K562 (cell line): ENCODE measurements at regions not wholly inside any gene's neighbourhood (a gene's known extent, or its start where the extent isn't known, plus 50 kb on each side); places are given as distances from the start of the nearest gene placed in this dataset.

ENCODE experiments used
- ATAC-seq: fragments of 200-7000 bp; cut with Tn5 transposase; 3 replicates; pipeline ENCODE4 v1.9.1; 2020; ENCODE audit warnings: moderate library complexity
- BruUV-seq: library from RNA; stranded (reverse); fragments of 400-500 nt; replicated peaks from 2 replicates; lab custom pipeline; 2021; lab: Mats Ljungman, UMichigan
- CTCF ChIA-PET: fragments of 300-600 bp; formaldehyde crosslinking; extraction: SDS; loops from one replicate; lab custom pipeline; 2021; ENCODE audit warnings: low intra/inter-chr PET ratio; lab: Yijun Ruan, JAX
- POLR2A ChIA-PET: fragments of 300-600, 350-650 bp; sonication (Branson Sonifier 250); formaldehyde crosslinking; extraction: SDS; loops from one replicate; lab custom pipeline; 2021; ENCODE audit warnings: antibody characterized with exemption, inconsistent platforms; lab: Yijun Ruan, JAX
- DNase-seq, 4 experiments: peaks; one replicate each; pipeline versions ENCODE4 v3.0.0 to v3.0.0-alpha.2; 2011 to 2018; ENCODE audit warnings: low spot score in 3 of 4, mixed read lengths in 3 of 4; ENCODE audit errors: extremely low read depth in 1 of 4
- FAIRE-seq: peaks from 2 replicates; lab custom pipeline; 2011; peaks lifted over from hg19 to GRCh38; lab: Jason Lieb, UNC
- H2AFZ ChIP-seq: 2 replicates; pipeline ENCODE4 v1.6.0; 2011; ENCODE audit warnings: low read depth, low read length, control low read depth, inconsistent platforms
- H3K27ac ChIP-seq: fragments of 200-600 bp; 3 replicates; pipeline ENCODE4 v1.8.0; 2011; ENCODE audit warnings: low read depth, mild to moderate bottlenecking, control low read depth, inconsistent platforms, low read length, moderate library complexity, mixed read lengths; ENCODE audit errors: extremely low read depth
- H3K27me3 ChIP-seq, 2 experiments: fragments of 300-600 bp in 1 of 2; 2 replicates in 1 of 2; 3 replicates in 1 of 2; pipeline versions ENCODE4 v1.6.0 to v1.8.0; 2011; ENCODE audit warnings: inconsistent platforms in 2 of 2, low read length in 2 of 2, mild to moderate bottlenecking in 1 of 2, mixed read lengths in 1 of 2, moderate library complexity in 1 of 2; ENCODE audit not compliant: control insufficient read depth in 2 of 2, insufficient read depth in 2 of 2
- H3K36me3 ChIP-seq: fragments of 300-600 bp; 3 replicates; pipeline ENCODE4 v1.8.0; 2011; ENCODE audit warnings: mild to moderate bottlenecking, low read length, inconsistent platforms; ENCODE audit not compliant: control insufficient read depth, insufficient read depth
- H3K4me1 ChIP-seq, 2 experiments: fragments of 200-600 bp in 1 of 2; replicated peaks in 1 of 2; 2 replicates in 1 of 2; 3 replicates in 1 of 2; pipeline versions ENCODE4 v1.5.1 to v1.8.0; 2011; ENCODE audit warnings: inconsistent platforms in 2 of 2, low read length in 2 of 2, mild to moderate bottlenecking in 1 of 2, mixed read lengths in 1 of 2, moderate library complexity in 1 of 2; ENCODE audit not compliant: control insufficient read depth in 2 of 2, insufficient read depth in 2 of 2
- H3K4me2 ChIP-seq: 2 replicates; pipeline ENCODE4 v1.6.1; 2011; ENCODE audit warnings: low read length, control low read depth, inconsistent platforms, mixed read lengths; ENCODE audit not compliant: insufficient read depth
- H3K4me3 ChIP-seq: fragments of 200-600 bp; sonication (generic), shearing (Covaris generic); 2 replicates; pipeline ENCODE4 v1.5.1; 2016; ENCODE audit warnings: control low read depth, inconsistent platforms
- H3K79me2 ChIP-seq: fragments of 200-600 bp; 3 replicates; pipeline ENCODE4 v1.8.0; 2011; ENCODE audit warnings: low read length, inconsistent platforms; ENCODE audit not compliant: control insufficient read depth, insufficient read depth
- H3K9ac ChIP-seq, 2 experiments: 2 replicates each; pipeline versions ENCODE4 v1.6.0 to v1.6.1; 2011; ENCODE audit warnings: low read depth in 2 of 2, low read length in 2 of 2, control low read depth in 1 of 2, inconsistent platforms in 1 of 2, mild to moderate bottlenecking in 1 of 2, mixed read lengths in 1 of 2; ENCODE audit not compliant: insufficient read depth in 1 of 2
- H3K9me1 ChIP-seq: one replicate; pipeline ENCODE4 v1.6.0; 2011; ENCODE audit warnings: inconsistent platforms, mild to moderate bottlenecking, low read length, moderate library complexity; ENCODE audit not compliant: control insufficient read depth, insufficient read depth
- H3K9me3 ChIP-seq: replicated peaks from 2 replicates; pipeline ENCODE4 v1.5.1; 2011; ENCODE audit warnings: low read depth, low read length, inconsistent platforms; ENCODE audit not compliant: control insufficient read depth, insufficient read depth
- H4K20me1 ChIP-seq: replicated peaks from 2 replicates; pipeline ENCODE4 v1.6.1; 2011; ENCODE audit warnings: low read length, inconsistent platforms, mixed read lengths; ENCODE audit not compliant: control insufficient read depth, insufficient read depth
- ATF2 ChIP-seq: sonication (generic); formaldehyde crosslinking; IDR thresholded peaks from 2 replicates; pipeline ENCODE4 v1.8.1; 2022; ENCODE audit warnings: missing genetic modification reagents
- MAFF ChIP-seq: IDR thresholded peaks from 2 replicates; pipeline ENCODE4 v1.6.1; 2012; ENCODE audit warnings: low read length, improper control_type of control experiment
- MITF ChIP-seq: IDR thresholded peaks from 2 replicates; pipeline ENCODE4 v1.6.1; 2014; ENCODE audit warnings: antibody characterized with exemption
- MYBL2 ChIP-seq, 2 experiments: fragments of 450-650 bp in 1 of 2; sonication (generic) in 1 of 2; formaldehyde crosslinking in 1 of 2; IDR thresholded peaks; 2 replicates each; pipeline versions ENCODE4 v1.6.1 to v1.8.1; 2017 to 2022; ENCODE audit warnings: borderline replicate concordance in 1 of 2, inconsistent platforms in 1 of 2, low read depth in 1 of 2, mild to moderate bottlenecking in 1 of 2, missing genetic modification reagents in 1 of 2, moderate library complexity in 1 of 2
- NCOA1 ChIP-seq: fragments of 450-650 bp; IDR thresholded peaks from 2 replicates; pipeline ENCODE4 v1.6.1; 2016; ENCODE audit warnings: low read depth
- PPARD ChIP-seq: fragments of 250-450 bp; sonication (Bioruptor Pico); IDR thresholded peaks from 2 replicates; pipeline ENCODE4 v1.8.0; 2022; ENCODE audit warnings: inconsistent platforms, mild to moderate bottlenecking, moderate library complexity
- TAF1 ChIP-seq: IDR thresholded peaks from 2 replicates; pipeline ENCODE4 v1.6.1; 2011; ENCODE audit warnings: mild to moderate bottlenecking, low read length, moderate library complexity; ENCODE audit not compliant: insufficient read depth, control insufficient read depth, severe bottlenecking; ENCODE audit errors: extremely low read depth
- XRCC3 ChIP-seq: fragments of 450-650 bp; IDR thresholded peaks from 2 replicates; pipeline ENCODE4 v1.6.1; 2017; ENCODE audit warnings: mild to moderate bottlenecking, moderate library complexity
- XRCC5 ChIP-seq: fragments of 200-400 bp; formaldehyde crosslinking; IDR thresholded peaks from 2 replicates; pipeline ENCODE4 v1.6.1; 2017; ENCODE audit warnings: low read depth, mild to moderate bottlenecking, low read length
- ZKSCAN3 ChIP-seq: fragments of 250-450 bp; sonication (Bioruptor Pico); IDR thresholded peaks from 2 replicates; pipeline ENCODE4 v1.4.0; 2020
- ZNF174 ChIP-seq: fragments of 250-450 bp; sonication (Bioruptor Pico); IDR thresholded peaks from 2 replicates; pipeline ENCODE4 v1.4.0; 2020; ENCODE audit warnings: mild to moderate bottlenecking
- ZNF512 ChIP-seq: IDR thresholded peaks from 2 replicates; pipeline ENCODE4 v1.6.1; 2016; ENCODE audit warnings: missing genetic modification characterization, missing compliant biosample characterization
- ZNF75A ChIP-seq: fragments of 450-650 bp; formaldehyde crosslinking; IDR thresholded peaks from 2 replicates; pipeline ENCODE4 v1.4.0; 2020; ENCODE audit warnings: mild to moderate bottlenecking
- WGBS: fragments of 100-300 bp; shearing (Covaris generic); methylation state at CpG from one replicate; pipeline ENCODE4 v1.1.6; 2016; ENCODE audit warnings: low coverage, mixed read lengths; ENCODE audit not compliant: insufficient coverage; ENCODE audit errors: missing lambda C conversion rate; 5-methylcytosine and 5-hydroxymethylcytosine counted together
- in situ Hi-C: fragments of 300-500 bp; cut with MboI; formaldehyde crosslinking; loops from 4 replicates; pipeline ENCODE4 v1.15.0; 2018; ENCODE audit warnings: inconsistent platforms, mixed read lengths
- intact Hi-C: fragments of 100-400 bp; cut with micrococcal nuclease; formaldehyde crosslinking; loops from 2 replicates; pipeline ENCODE4 v1.14.2; 2022

GRCh38 chr13:79910875-79911540 is 429.9 kb downstream of the SPRY2 start:
- H3K27me3 ChIP-seq: no peaks in the 10 kb centered on the region
- FAIRE-seq (no peak), ATAC-seq (no peak), DNase-seq (no peak)
- ChIA-PET POLR2A (no interaction called here), CTCF (no interaction called here)
- no peaks in the 10 kb centered on the region for H4K20me1 ChIP-seq
- 0% methylated on average over 5 of the region's 5 CpGs for WGBS
- H3K79me2 ChIP-seq: no peaks in the 10 kb centered on the region
- H3K36me3 ChIP-seq: no peaks in the 10 kb centered on the region
- TF ChIP-seq XRCC3 (no peak), MYBL2 (IDR thresholded peaks at IDR 0.05; ENCODE audit: low read depth) (no peak), MYBL2 (CRISPR knock-in tag; IDR thresholded peaks at IDR 0.05; ENCODE audit: borderline replicate concordance) (no peak), ZKSCAN3 (CRISPR knock-in tag) (no peak), MAFF (no peak), ZNF174 (no peak)
- H3K9me1 ChIP-seq: no peaks in the 10 kb centered on the region
- intact Hi-C loops: no loop called here
- no peak overlapping the region for H3K9ac ChIP-seq
- in situ Hi-C loops: no loop called here
- H3K4me3 ChIP-seq: no peak overlapping the region
- no peak overlapping the region for H3K27ac ChIP-seq
- H3K9me3 ChIP-seq: no peaks in the 10 kb centered on the region
- H2AFZ ChIP-seq: no peak overlapping the region
- H3K4me1 ChIP-seq: no peaks in the 10 kb centered on the region
- BruUV-seq: no TSS peak
- no peak overlapping the region for H3K4me2 ChIP-seq

GRCh38 chr13:79909644-79910043 is 428.7 kb downstream of the NDFIP2 start:
- 0% methylated on average over 2 of the region's 2 CpGs for WGBS
- POLR2A ChIA-PET: no interaction called here
- no peak overlapping the region for H2AFZ ChIP-seq
- CTCF ChIA-PET: no interaction called here
- H3K4me1 ChIP-seq: no peaks in the 10 kb centered on the region
- H3K9me3 ChIP-seq: no peaks in the 10 kb centered on the region
- ATAC-seq (no peak), FAIRE-seq (no peak), DNase-seq (no peak)
- H3K9me1 ChIP-seq: no peaks in the 10 kb centered on the region
- H3K27me3 ChIP-seq: no peaks in the 10 kb centered on the region
- no peaks in the 10 kb centered on the region for H3K79me2 ChIP-seq
- no peak overlapping the region for H3K9ac ChIP-seq
- no peak overlapping the region for H3K4me2 ChIP-seq
- no peak overlapping the region for H3K4me3 ChIP-seq
- H4K20me1 ChIP-seq: no peaks in the 10 kb centered on the region
- in situ Hi-C loops: no loop called here
- no TSS peak for BruUV-seq
- intact Hi-C loops: no loop called here
- no peak overlapping the region for H3K27ac ChIP-seq
- no peaks in the 10 kb centered on the region for H3K36me3 ChIP-seq
- TF ChIP-seq XRCC5 (no peak), ZNF75A (no peak), ATF2 (CRISPR knock-in tag) (no peak), MITF (no peak), NCOA1 (no peak), TAF1 (no peak), PPARD (no peak), ZNF512 (tag) (no peak)
